IMR-90 (cell line): ENCODE measurements at regions not wholly inside any gene's neighbourhood (a gene's known extent, or its start where the extent isn't known, plus 50 kb on each side); places are given as distances from the start of the nearest gene placed in this dataset.

Experiments
- ATAC-seq: fragments of 200-7000 bp; cut with Tn5 transposase; 2 replicates; pipeline ENCODE4 v1.9.1; 2020; ENCODE audit warnings: low read depth, mild to moderate bottlenecking, moderate library complexity
- BruUV-seq: library from RNA; stranded (reverse); fragments of 400-500 nt; replicated peaks from 2 replicates; lab custom pipeline; 2021; lab: Mats Ljungman, UMichigan
- CTCF ChIA-PET: fragments of 300-600 bp; formaldehyde crosslinking; extraction: SDS; loops from one replicate; lab custom pipeline; 2021; ENCODE audit warnings: antibody characterized with exemption; lab: Yijun Ruan, JAX
- POLR2A ChIA-PET: fragments of 300-600 bp; sonication (Branson Sonifier 250); formaldehyde crosslinking; loops from one replicate; lab custom pipeline; 2022; ENCODE audit warnings: antibody characterized with exemption; ENCODE audit not compliant: unreplicated experiment; lab: Charles Lee
- DNase-seq: peaks from one replicate; pipeline ENCODE4 v3.0.0; 2013
- H2AFZ ChIP-seq: replicated peaks from 2 replicates; pipeline ENCODE3; 2013; ENCODE audit warnings: low read length, mild to moderate bottlenecking; ENCODE audit not compliant: poor library complexity
- H2AK5ac ChIP-seq: 2 replicates; pipeline ENCODE4 v1.6.1; 2013; ENCODE audit warnings: low read depth, low read length, inconsistent platforms
- H2AK9ac ChIP-seq: replicated peaks from 2 replicates; pipeline ENCODE3; 2013; ENCODE audit warnings: mild to moderate bottlenecking, low read depth, low read length, moderate library complexity; ENCODE audit not compliant: poor library complexity
- H2BK120ac ChIP-seq: 2 replicates; pipeline ENCODE4 v1.6.1; 2013; ENCODE audit warnings: low read depth, low read length, inconsistent platforms
- H2BK15ac ChIP-seq: 3 replicates; pipeline ENCODE4 v1.6.1; 2013; ENCODE audit warnings: low read depth, low read length, inconsistent platforms
- H2BK20ac ChIP-seq: 2 replicates; pipeline ENCODE4 v1.6.1; 2013; ENCODE audit warnings: low read depth, mild to moderate bottlenecking, inconsistent platforms, low read length, moderate library complexity
- H2BK5ac ChIP-seq: 2 replicates; pipeline ENCODE4 v1.6.1; 2013; ENCODE audit warnings: mild to moderate bottlenecking, low read depth, low read length, inconsistent platforms; ENCODE audit not compliant: poor library complexity, severe bottlenecking
- H3K14ac ChIP-seq: replicated peaks from 2 replicates; pipeline ENCODE4 v1.6.1; 2013; ENCODE audit warnings: low read depth, low read length, inconsistent platforms
- H3K18ac ChIP-seq: 2 replicates; pipeline ENCODE4 v1.6.1; 2013; ENCODE audit warnings: low read depth, low read length, control low read depth
- H3K23ac ChIP-seq: 2 replicates; pipeline ENCODE4 v1.6.1; 2013; ENCODE audit warnings: low read depth, low read length, inconsistent platforms
- H3K27ac ChIP-seq: 2 replicates; pipeline ENCODE4 v1.5.1; 2013; ENCODE audit warnings: mild to moderate bottlenecking, control low read depth, low read length; ENCODE audit not compliant: insufficient read depth
- H3K27me3 ChIP-seq: 2 replicates; pipeline ENCODE4 v1.6.1; 2013; ENCODE audit warnings: low read length; ENCODE audit not compliant: control insufficient read depth, insufficient read depth
- H3K36me3 ChIP-seq: 2 replicates; pipeline ENCODE4 v1.6.1; 2013; ENCODE audit warnings: low read length, mixed read lengths; ENCODE audit not compliant: control insufficient read depth, insufficient read depth
- H3K4ac ChIP-seq: 2 replicates; pipeline ENCODE4 v1.6.1; 2013; ENCODE audit warnings: low read depth, low read length, inconsistent platforms
- H3K4me1 ChIP-seq: 2 replicates; pipeline ENCODE4 v1.6.1; 2013; ENCODE audit warnings: low read length, mixed read lengths; ENCODE audit not compliant: control insufficient read depth, insufficient read depth
- H3K4me2 ChIP-seq: 2 replicates; pipeline ENCODE4 v1.6.1; 2013; ENCODE audit warnings: low read depth, mild to moderate bottlenecking, control low read depth, low read length, moderate library complexity
- H3K4me3 ChIP-seq: 2 replicates; pipeline ENCODE4 v1.5.1; 2013; ENCODE audit warnings: low read depth, mild to moderate bottlenecking, control low read depth, low read length, moderate library complexity; ENCODE audit not compliant: insufficient read depth
- H3K56ac ChIP-seq: 2 replicates; pipeline ENCODE4 v1.6.1; 2013; ENCODE audit warnings: low read length, inconsistent platforms; ENCODE audit not compliant: insufficient read depth; ENCODE audit errors: extremely low read depth
- H3K79me1 ChIP-seq, 2 experiments: 2 replicates each; pipeline ENCODE4 v1.6.1; 2013; ENCODE audit warnings: low read length in 2 of 2, inconsistent platforms in 1 of 2, low read depth in 1 of 2
- H3K9ac ChIP-seq: 2 replicates; pipeline ENCODE4 v1.6.1; 2013; ENCODE audit warnings: low read depth, low read length, control low read depth
- H3K9me1 ChIP-seq: 2 replicates; pipeline ENCODE4 v1.6.1; 2013; ENCODE audit warnings: low read length, inconsistent platforms; ENCODE audit not compliant: insufficient read depth
- H3K9me3 ChIP-seq: 2 replicates; pipeline ENCODE4 v1.6.1; 2013; ENCODE audit warnings: low read length; ENCODE audit not compliant: control insufficient read depth, insufficient read depth
- H4K20me1 ChIP-seq: 2 replicates; pipeline ENCODE4 v1.6.1; 2013; ENCODE audit warnings: low read length, inconsistent platforms; ENCODE audit not compliant: insufficient read depth
- H4K5ac ChIP-seq: 2 replicates; pipeline ENCODE4 v1.6.1; 2013; ENCODE audit warnings: mild to moderate bottlenecking, low read depth, low read length, control low read depth
- H4K8ac ChIP-seq, 2 experiments: 2 replicates each; pipeline ENCODE4 v1.6.1; 2013; ENCODE audit warnings: low read depth in 2 of 2, low read length in 2 of 2, control low read depth in 1 of 2, inconsistent platforms in 1 of 2
- H4K91ac ChIP-seq: 2 replicates; pipeline ENCODE4 v1.6.1; 2013; ENCODE audit warnings: low read depth, low read length, inconsistent platforms; ENCODE audit not compliant: insufficient read depth
- BHLHE40 ChIP-seq: fragments of 150-350 bp; IDR thresholded peaks from 2 replicates; pipeline ENCODE4 v1.6.1; 2016; ENCODE audit warnings: mild to moderate bottlenecking, low read depth, low read length
- CEBPB ChIP-seq: IDR thresholded peaks from 2 replicates; pipeline ENCODE4 v1.6.1; 2012; ENCODE audit warnings: low read depth, low read length, improper control_type of control experiment
- CHD1 ChIP-seq: IDR thresholded peaks from 2 replicates; pipeline ENCODE4 v1.6.1; 2012; ENCODE audit warnings: low read depth, low read length, improper control_type of control experiment
- CTCF ChIP-seq: conservative IDR thresholded peaks from 2 replicates; pipeline ENCODE4 v1.5.1; 2012; ENCODE audit warnings: mild to moderate bottlenecking, low read depth, low read length, improper control_type of control experiment
- ELK1 ChIP-seq: fragments of 150-350 bp; IDR thresholded peaks from 2 replicates; pipeline ENCODE4 v1.6.1; 2016; ENCODE audit warnings: low read depth, mild to moderate bottlenecking, low read length, moderate library complexity, borderline replicate concordance
- MAFK ChIP-seq: IDR thresholded peaks from 2 replicates; pipeline ENCODE4 v1.6.1; 2012; ENCODE audit warnings: low read depth, low read length, improper control_type of control experiment
- MAZ ChIP-seq: IDR thresholded peaks from 2 replicates; pipeline ENCODE4 v1.6.1; 2012; ENCODE audit warnings: low read depth, mild to moderate bottlenecking, low read length, improper control_type of control experiment, moderate library complexity, borderline replicate concordance
- MXI1 ChIP-seq: IDR thresholded peaks from 2 replicates; pipeline ENCODE4 v1.6.1; 2012; ENCODE audit warnings: low read depth, mild to moderate bottlenecking, low read length, moderate library complexity, borderline replicate concordance
- NFE2L2 ChIP-seq: fragments of 150-350 bp; IDR thresholded peaks from 2 replicates; pipeline ENCODE4 v1.6.1; 2016; ENCODE audit warnings: low read depth, mild to moderate bottlenecking, low read length
- POLR2A ChIP-seq: IDR thresholded peaks from 2 replicates; pipeline ENCODE4 v1.6.1; 2012; ENCODE audit warnings: mild to moderate bottlenecking, low read depth, low read length
- RAD21 ChIP-seq: IDR thresholded peaks from 2 replicates; pipeline ENCODE4 v1.6.1; 2012; ENCODE audit warnings: low read length, improper control_type of control experiment
- RCOR1 ChIP-seq: IDR thresholded peaks from 2 replicates; pipeline ENCODE4 v1.6.1; 2012; ENCODE audit warnings: mild to moderate bottlenecking, low read length, improper control_type of control experiment; ENCODE audit not compliant: insufficient replicate concordance
- RFX5 ChIP-seq: IDR thresholded peaks from 2 replicates; pipeline ENCODE4 v1.8.0; 2012; ENCODE audit warnings: low read depth, mild to moderate bottlenecking, low read length, moderate library complexity
- WGBS, 2 experiments: methylation state at CpG; one replicate each; pipeline versions ENCODE4 v1.1.5 to v1.1.7; 2013; ENCODE audit warnings: missing lambda C conversion rate in 2 of 2; ENCODE audit not compliant: insufficient read length in 1 of 2; ENCODE audit errors: extremely low coverage in 2 of 2; 5-methylcytosine and 5-hydroxymethylcytosine counted together
- dilution Hi-C: fragments of 300-500 bp; cut with HindIII; formaldehyde crosslinking; loops from one replicate; pipeline ENCODE4 v1.14.3; 2018; ENCODE audit warnings: low sequenced_read_pairs; ENCODE audit not compliant: unreplicated experiment
- in situ Hi-C: fragments of 300-500 bp; cut with MboI; formaldehyde crosslinking; loops from 3 replicates; pipeline ENCODE4 v1.14.3; 2019; ENCODE audit warnings: low sequenced_read_pairs, inconsistent platforms, mixed read lengths
- intact Hi-C: fragments of 100-400 bp; cut with micrococcal nuclease; formaldehyde crosslinking; loops from 2 replicates; pipeline ENCODE4 v1.10.0; 2022

- no peak overlapping the region for H3K14ac ChIP-seq
- H3K18ac ChIP-seq = no peak overlapping the region
- no peak overlapping the region for H2AK9ac ChIP-seq
- intact Hi-C loops = no loop called here
- no peak overlapping the region for H3K4me2 ChIP-seq
- H4K5ac ChIP-seq = no peak overlapping the region
- H2AK5ac ChIP-seq = no peak overlapping the region
- no peak overlapping the region for H3K4me3 ChIP-seq
- H3K9me3 ChIP-seq = no peaks in the 10 kb centered on the region
- H2AFZ ChIP-seq = no peak overlapping the region
- dilution Hi-C loops = no loop called here
- no peak overlapping the region for H2BK20ac ChIP-seq
- no peak overlapping the region for H2BK120ac ChIP-seq
- no peaks in the 10 kb centered on the region for H3K79me1 ChIP-seq
- H3K36me3 ChIP-seq = no peaks in the 10 kb centered on the region
- no peak overlapping the region for H4K91ac ChIP-seq
- no peak overlapping the region for H3K27ac ChIP-seq
- no peaks in the 10 kb centered on the region for H4K20me1 ChIP-seq
- no peaks in the 10 kb centered on the region for H3K27me3 ChIP-seq
- no peak overlapping the region for H3K56ac ChIP-seq
- CTCF ChIA-PET = no interaction called here
- H3K9ac ChIP-seq = no peak overlapping the region
- H3K9me1 ChIP-seq = no peaks in the 10 kb centered on the region
- H4K8ac ChIP-seq = no peak overlapping the region
- no peak overlapping the region for H2BK15ac ChIP-seq
- TF ChIP-seq RCOR1 (no peak), POLR2A (no peak), ELK1 (no peak), MAFK (no peak), MAZ (no peak), RAD21 (no peak), CHD1 (no peak), MXI1 (no peak), CEBPB (no peak), CTCF (no peak), NFE2L2 (no peak), RFX5 (no peak), BHLHE40 (no peak)
- BruUV-seq = no TSS peak
- no peaks in the 10 kb centered on the region for H3K4me1 ChIP-seq
- no peak overlapping the region for H3K4ac ChIP-seq
- in situ Hi-C loops = no loop called here
- POLR2A ChIA-PET = no interaction called here
- no peak overlapping the region for H3K23ac ChIP-seq
- DNase-seq (no peak), ATAC-seq (no peak)
- no peak overlapping the region for H2BK5ac ChIP-seq
- 48% methylated on average over 10 of the region's 26 CpGs; no CpG with 5 or more reads in 1 of the 2 experiments for WGBS, 2 experiments
Measured at GRCh38 chr10:7475046-7475911, 64.4 kb upstream of the SFMBT2 start.
